HL-60 (cell line): ENCODE measurements at regions not wholly inside any gene's neighbourhood (a gene's known extent, or its start where the extent isn't known, plus 50 kb on each side); places are given as distances from the start of the nearest gene placed in this dataset.

Experiments
- POLR2AphosphoS5 ChIP-seq: IDR thresholded peaks from 2 replicates; pipeline ENCODE4 v1.6.1; 2012; ENCODE audit warnings: low read depth
- TF ChIP-seq, protein P1 (sequence below): IDR thresholded peaks from one replicate; pipeline ENCODE4 v1.5.1; 2011; ENCODE audit warnings: low read length, control low read depth, inconsistent platforms; ENCODE audit not compliant: insufficient read depth
- TF ChIP-seq, protein P2 (sequence below): IDR thresholded peaks from 2 replicates; pipeline ENCODE4 v1.6.1; 2012; ENCODE audit warnings: low read depth; ENCODE audit not compliant: insufficient replicate concordance

- TF ChIP-seq, protein P1, sequence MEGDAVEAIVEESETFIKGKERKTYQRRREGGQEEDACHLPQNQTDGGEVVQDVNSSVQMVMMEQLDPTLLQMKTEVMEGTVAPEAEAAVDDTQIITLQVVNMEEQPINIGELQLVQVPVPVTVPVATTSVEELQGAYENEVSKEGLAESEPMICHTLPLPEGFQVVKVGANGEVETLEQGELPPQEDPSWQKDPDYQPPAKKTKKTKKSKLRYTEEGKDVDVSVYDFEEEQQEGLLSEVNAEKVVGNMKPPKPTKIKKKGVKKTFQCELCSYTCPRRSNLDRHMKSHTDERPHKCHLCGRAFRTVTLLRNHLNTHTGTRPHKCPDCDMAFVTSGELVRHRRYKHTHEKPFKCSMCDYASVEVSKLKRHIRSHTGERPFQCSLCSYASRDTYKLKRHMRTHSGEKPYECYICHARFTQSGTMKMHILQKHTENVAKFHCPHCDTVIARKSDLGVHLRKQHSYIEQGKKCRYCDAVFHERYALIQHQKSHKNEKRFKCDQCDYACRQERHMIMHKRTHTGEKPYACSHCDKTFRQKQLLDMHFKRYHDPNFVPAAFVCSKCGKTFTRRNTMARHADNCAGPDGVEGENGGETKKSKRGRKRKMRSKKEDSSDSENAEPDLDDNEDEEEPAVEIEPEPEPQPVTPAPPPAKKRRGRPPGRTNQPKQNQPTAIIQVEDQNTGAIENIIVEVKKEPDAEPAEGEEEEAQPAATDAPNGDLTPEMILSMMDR = no peak
- TF ChIP-seq POLR2AphosphoS5 = no peak
- TF ChIP-seq, protein P2, sequence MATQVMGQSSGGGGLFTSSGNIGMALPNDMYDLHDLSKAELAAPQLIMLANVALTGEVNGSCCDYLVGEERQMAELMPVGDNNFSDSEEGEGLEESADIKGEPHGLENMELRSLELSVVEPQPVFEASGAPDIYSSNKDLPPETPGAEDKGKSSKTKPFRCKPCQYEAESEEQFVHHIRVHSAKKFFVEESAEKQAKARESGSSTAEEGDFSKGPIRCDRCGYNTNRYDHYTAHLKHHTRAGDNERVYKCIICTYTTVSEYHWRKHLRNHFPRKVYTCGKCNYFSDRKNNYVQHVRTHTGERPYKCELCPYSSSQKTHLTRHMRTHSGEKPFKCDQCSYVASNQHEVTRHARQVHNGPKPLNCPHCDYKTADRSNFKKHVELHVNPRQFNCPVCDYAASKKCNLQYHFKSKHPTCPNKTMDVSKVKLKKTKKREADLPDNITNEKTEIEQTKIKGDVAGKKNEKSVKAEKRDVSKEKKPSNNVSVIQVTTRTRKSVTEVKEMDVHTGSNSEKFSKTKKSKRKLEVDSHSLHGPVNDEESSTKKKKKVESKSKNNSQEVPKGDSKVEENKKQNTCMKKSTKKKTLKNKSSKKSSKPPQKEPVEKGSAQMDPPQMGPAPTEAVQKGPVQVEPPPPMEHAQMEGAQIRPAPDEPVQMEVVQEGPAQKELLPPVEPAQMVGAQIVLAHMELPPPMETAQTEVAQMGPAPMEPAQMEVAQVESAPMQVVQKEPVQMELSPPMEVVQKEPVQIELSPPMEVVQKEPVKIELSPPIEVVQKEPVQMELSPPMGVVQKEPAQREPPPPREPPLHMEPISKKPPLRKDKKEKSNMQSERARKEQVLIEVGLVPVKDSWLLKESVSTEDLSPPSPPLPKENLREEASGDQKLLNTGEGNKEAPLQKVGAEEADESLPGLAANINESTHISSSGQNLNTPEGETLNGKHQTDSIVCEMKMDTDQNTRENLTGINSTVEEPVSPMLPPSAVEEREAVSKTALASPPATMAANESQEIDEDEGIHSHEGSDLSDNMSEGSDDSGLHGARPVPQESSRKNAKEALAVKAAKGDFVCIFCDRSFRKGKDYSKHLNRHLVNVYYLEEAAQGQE = no peak
Measured at GRCh38 chr6:105874835-105875626, 211.1 kb upstream of the PRDM1 start.
